ENCODE measurements at regions not wholly inside any gene's neighbourhood (a gene's known extent, or its start where the extent isn't known, plus 50 kb on each side); places are given as distances from the start of the nearest gene placed in this dataset.

- no peaks in the 10 kb centered on the region for H3K9me3 ChIP-seq
- H3K27me3 ChIP-seq (replicated peaks; ENCODE audit: insufficient read depth) = no peaks in the 10 kb centered on the region
- no peak overlapping the region for H3K27ac ChIP-seq
- H3K36me3 ChIP-seq = no peaks in the 10 kb centered on the region
- ATAC-seq (ENCODE audit: insufficient number of reproducible peaks, low FRiP score, low read depth) (no peak), DNase-seq (ENCODE audit: low spot score) (no peak)
- no peak for TF ChIP-seq CTCF (IDR thresholded peaks at IDR 0.05)
- H3K4me1 ChIP-seq (ENCODE audit: control insufficient read depth in 1 of 2, low read depth in 2 of 2) = no peaks in the 10 kb centered on the region
- no peak overlapping the region for H3K4me3 ChIP-seq
These were observed 385.7 kb upstream of the IRX1 start for GRCh38 chr5:3209918-3210317.

- TF ChIP-seq CTCF (IDR thresholded peaks at IDR 0.05) = no peak
- no peak overlapping the region for H3K4me3 ChIP-seq
- no peaks in the 10 kb centered on the region for H3K36me3 ChIP-seq
- H3K27me3 ChIP-seq (replicated peaks; ENCODE audit: insufficient read depth) = no peaks in the 10 kb centered on the region
- no peaks in the 10 kb centered on the region for H3K4me1 ChIP-seq (ENCODE audit: control insufficient read depth in 1 of 2, low read depth in 2 of 2)
- H3K27ac ChIP-seq = no peak overlapping the region
- H3K9me3 ChIP-seq = no peaks in the 10 kb centered on the region
- ATAC-seq (ENCODE audit: insufficient number of reproducible peaks, low FRiP score, low read depth) (no peak), DNase-seq (ENCODE audit: low spot score) (no peak)
These were observed 393.1 kb upstream of the IRX1 start for GRCh38 chr5:3202570-3202969.

GRCh38 chr5:3201941-3202340 is 393.7 kb upstream of the IRX1 start:
- no peaks in the 10 kb centered on the region for H3K9me3 ChIP-seq
- H3K36me3 ChIP-seq = no peaks in the 10 kb centered on the region
- no peak overlapping the region for H3K27ac ChIP-seq
- no peak for TF ChIP-seq CTCF (IDR thresholded peaks at IDR 0.05)
- H3K4me1 ChIP-seq (ENCODE audit: control insufficient read depth in 1 of 2, low read depth in 2 of 2) = no peaks in the 10 kb centered on the region
- ATAC-seq (ENCODE audit: insufficient number of reproducible peaks, low FRiP score, low read depth) = no peak
- H3K4me3 ChIP-seq = no peak overlapping the region
- no peak for DNase-seq (ENCODE audit: low spot score)
- H3K27me3 ChIP-seq (replicated peaks; ENCODE audit: insufficient read depth) = no peaks in the 10 kb centered on the region

GRCh38 chr5:3201121-3201520 is 394.5 kb upstream of the IRX1 start:
- ATAC-seq (ENCODE audit: insufficient number of reproducible peaks, low FRiP score, low read depth) = no peak
- H3K36me3 ChIP-seq = no peaks in the 10 kb centered on the region
- TF ChIP-seq CTCF (IDR thresholded peaks at IDR 0.05) = no peak

GRCh38 chr5:3199962-3200755 is 395.5 kb upstream of the IRX1 start:
- Histone ChIP-seq H3K27ac (no peak overlapping the region), H3K4me1 (ENCODE audit: control insufficient read depth in 1 of 2, low read depth in 2 of 2) (no peaks in the 10 kb centered on the region)
- no peak for ATAC-seq (ENCODE audit: insufficient number of reproducible peaks, low FRiP score, low read depth)

More at GRCh38 chr5:3201121-3201520, 394.5 kb upstream of the IRX1 start:
- no peak overlapping the region for H3K27ac ChIP-seq
- no peak overlapping the region for H3K4me3 ChIP-seq
- H3K9me3 ChIP-seq = no peaks in the 10 kb centered on the region
- H3K4me1 ChIP-seq (ENCODE audit: control insufficient read depth in 1 of 2, low read depth in 2 of 2) = no peaks in the 10 kb centered on the region
- H3K27me3 ChIP-seq (replicated peaks; ENCODE audit: insufficient read depth) = no peaks in the 10 kb centered on the region
- DNase-seq (ENCODE audit: low spot score) = no peak

More at GRCh38 chr5:3199962-3200755, 395.5 kb upstream of the IRX1 start:
- no peaks in the 10 kb centered on the region for H3K36me3 ChIP-seq
- no peak for TF ChIP-seq CTCF (IDR thresholded peaks at IDR 0.05)
- no peak overlapping the region for H3K4me3 ChIP-seq
- no peaks in the 10 kb centered on the region for H3K9me3 ChIP-seq
- no peak for DNase-seq (ENCODE audit: low spot score)
- no peaks in the 10 kb centered on the region for H3K27me3 ChIP-seq (replicated peaks; ENCODE audit: insufficient read depth)
